ENCODE measurements at regions not wholly inside any gene's neighbourhood (a gene's known extent, or its start where the extent isn't known, plus 50 kb on each side); places are given as distances from the start of the nearest gene placed in this dataset.

DNA sequence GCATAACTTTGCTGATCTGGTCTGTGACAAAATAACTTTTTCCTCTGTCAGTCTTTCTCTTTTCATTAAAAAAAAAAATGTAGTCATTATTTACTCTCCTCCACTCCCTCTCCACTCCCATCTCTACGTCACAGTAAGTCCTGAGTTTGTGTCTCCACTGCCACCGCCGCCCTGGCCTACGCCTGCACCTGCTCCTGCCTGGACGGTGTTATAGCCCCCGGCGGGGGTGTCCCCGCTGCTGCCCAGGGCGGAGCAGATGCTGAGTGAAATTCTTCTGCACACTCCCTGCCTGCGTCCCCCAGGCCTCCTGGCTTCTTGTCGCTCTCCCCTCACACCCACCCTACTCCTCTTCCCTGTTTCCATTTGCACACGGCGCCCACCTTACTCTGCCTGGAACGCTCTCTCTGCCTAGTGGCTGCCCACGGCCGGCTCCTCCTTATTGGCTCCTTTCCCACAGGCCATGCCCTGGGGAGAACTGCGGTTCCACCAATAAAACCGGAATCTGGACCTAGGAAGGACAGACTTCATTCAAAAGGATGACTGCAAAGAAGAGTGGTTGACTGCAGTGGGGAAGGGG, 55.2 kb upstream of the C1orf174 start:
- no peak for TF ChIP-seq FOXA1 (IDR thresholded peaks at IDR 0.05)
- TF ChIP-seq SP1 (IDR thresholded peaks at IDR 0.05): no peak
- TF ChIP-seq, protein P1, sequence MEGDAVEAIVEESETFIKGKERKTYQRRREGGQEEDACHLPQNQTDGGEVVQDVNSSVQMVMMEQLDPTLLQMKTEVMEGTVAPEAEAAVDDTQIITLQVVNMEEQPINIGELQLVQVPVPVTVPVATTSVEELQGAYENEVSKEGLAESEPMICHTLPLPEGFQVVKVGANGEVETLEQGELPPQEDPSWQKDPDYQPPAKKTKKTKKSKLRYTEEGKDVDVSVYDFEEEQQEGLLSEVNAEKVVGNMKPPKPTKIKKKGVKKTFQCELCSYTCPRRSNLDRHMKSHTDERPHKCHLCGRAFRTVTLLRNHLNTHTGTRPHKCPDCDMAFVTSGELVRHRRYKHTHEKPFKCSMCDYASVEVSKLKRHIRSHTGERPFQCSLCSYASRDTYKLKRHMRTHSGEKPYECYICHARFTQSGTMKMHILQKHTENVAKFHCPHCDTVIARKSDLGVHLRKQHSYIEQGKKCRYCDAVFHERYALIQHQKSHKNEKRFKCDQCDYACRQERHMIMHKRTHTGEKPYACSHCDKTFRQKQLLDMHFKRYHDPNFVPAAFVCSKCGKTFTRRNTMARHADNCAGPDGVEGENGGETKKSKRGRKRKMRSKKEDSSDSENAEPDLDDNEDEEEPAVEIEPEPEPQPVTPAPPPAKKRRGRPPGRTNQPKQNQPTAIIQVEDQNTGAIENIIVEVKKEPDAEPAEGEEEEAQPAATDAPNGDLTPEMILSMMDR (IDR thresholded peaks at IDR 0.05; ENCODE audit: low read depth, low read length, missing input control): no peak
- TF ChIP-seq TAF1 (conservative IDR thresholded peaks at IDR 0.05): no peak
- TF ChIP-seq, protein P2, sequence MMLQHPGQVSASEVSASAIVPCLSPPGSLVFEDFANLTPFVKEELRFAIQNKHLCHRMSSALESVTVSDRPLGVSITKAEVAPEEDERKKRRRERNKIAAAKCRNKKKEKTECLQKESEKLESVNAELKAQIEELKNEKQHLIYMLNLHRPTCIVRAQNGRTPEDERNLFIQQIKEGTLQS (IDR thresholded peaks at IDR 0.05): no peak
- TF ChIP-seq GABPA (IDR thresholded peaks at IDR 0.05 in 1 of 2, conservative IDR thresholded peaks at IDR 0.05 in 1 of 2): no peak
- TF ChIP-seq, protein P3, sequence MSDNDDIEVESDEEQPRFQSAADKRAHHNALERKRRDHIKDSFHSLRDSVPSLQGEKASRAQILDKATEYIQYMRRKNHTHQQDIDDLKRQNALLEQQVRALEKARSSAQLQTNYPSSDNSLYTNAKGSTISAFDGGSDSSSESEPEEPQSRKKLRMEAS (IDR thresholded peaks at IDR 0.05): no peak
- no peak for TF ChIP-seq EGR1 (IDR thresholded peaks at IDR 0.05; ENCODE audit: low read depth in 2 of 2)
- TF ChIP-seq, protein P4, sequence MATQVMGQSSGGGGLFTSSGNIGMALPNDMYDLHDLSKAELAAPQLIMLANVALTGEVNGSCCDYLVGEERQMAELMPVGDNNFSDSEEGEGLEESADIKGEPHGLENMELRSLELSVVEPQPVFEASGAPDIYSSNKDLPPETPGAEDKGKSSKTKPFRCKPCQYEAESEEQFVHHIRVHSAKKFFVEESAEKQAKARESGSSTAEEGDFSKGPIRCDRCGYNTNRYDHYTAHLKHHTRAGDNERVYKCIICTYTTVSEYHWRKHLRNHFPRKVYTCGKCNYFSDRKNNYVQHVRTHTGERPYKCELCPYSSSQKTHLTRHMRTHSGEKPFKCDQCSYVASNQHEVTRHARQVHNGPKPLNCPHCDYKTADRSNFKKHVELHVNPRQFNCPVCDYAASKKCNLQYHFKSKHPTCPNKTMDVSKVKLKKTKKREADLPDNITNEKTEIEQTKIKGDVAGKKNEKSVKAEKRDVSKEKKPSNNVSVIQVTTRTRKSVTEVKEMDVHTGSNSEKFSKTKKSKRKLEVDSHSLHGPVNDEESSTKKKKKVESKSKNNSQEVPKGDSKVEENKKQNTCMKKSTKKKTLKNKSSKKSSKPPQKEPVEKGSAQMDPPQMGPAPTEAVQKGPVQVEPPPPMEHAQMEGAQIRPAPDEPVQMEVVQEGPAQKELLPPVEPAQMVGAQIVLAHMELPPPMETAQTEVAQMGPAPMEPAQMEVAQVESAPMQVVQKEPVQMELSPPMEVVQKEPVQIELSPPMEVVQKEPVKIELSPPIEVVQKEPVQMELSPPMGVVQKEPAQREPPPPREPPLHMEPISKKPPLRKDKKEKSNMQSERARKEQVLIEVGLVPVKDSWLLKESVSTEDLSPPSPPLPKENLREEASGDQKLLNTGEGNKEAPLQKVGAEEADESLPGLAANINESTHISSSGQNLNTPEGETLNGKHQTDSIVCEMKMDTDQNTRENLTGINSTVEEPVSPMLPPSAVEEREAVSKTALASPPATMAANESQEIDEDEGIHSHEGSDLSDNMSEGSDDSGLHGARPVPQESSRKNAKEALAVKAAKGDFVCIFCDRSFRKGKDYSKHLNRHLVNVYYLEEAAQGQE (IDR thresholded peaks at IDR 0.05): no peak
- TF ChIP-seq JUND (IDR thresholded peaks at IDR 0.05): no peak
